ENCODE measurements at regions not wholly inside any gene's neighbourhood (a gene's known extent, or its start where the extent isn't known, plus 50 kb on each side); places are given as distances from the start of the nearest gene placed in this dataset.

DNA sequence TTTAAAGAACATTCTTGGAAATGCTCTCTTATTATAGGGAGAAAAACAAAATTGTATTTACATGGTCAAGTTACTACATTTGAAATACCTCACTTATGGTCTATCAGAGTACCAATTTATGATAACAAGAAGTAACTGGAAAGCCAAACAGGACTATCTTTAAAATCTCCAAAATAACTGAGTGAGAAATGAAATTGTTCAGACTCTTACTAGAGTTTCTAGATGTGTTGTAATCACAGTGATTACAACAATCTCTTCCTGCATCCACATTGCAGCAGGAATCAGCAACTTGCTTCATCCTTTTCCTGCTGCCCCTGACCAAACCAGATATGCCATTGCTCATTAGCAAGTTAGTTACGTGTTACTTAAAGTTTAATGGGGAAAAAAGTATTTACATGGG, 245.2 kb upstream of the SMIM31 start:
- DNase-seq (ENCODE audit: low read depth): no peak

DNA sequence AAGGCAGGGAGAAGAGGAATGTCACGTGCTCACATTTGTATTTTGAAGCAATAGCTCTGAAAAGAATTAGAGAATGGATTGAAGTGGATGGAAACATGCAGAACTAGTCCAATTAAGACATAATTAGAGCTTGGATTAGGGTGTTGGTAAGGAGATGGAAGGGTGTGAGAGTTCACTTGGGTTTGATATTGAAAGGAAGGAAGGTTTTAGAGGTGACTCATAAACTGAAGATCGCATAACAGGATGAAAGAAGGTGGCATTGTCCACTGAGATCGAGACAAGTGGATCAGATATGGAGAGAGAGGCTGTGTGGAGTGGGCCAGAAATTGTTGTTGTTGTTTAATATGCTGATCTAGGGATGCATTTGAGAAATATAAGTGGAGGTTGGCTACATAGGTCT, 244.0 kb upstream of the SMIM31 start:
- DNase-seq (ENCODE audit: low read depth): no peak

DNA sequence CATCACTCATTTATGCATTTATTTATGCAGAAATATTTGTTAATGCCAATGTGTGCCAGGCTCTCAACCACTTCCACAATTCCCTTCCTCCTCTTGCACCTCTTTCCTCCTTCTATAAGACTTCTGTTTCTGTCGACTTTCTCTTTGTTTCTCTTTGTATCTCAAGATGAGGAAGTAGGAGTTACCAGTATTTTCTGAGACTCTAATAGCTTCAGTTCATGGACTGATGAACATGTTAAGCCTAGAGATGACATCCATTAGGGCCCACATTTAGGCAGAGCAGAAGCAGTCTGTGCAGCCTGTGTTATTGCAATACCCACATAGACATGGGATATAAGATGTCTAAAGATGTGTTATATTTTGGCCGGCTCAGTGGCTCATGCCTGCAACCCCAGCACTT, 241.8 kb upstream of the SMIM31 start:
- no peak for DNase-seq (ENCODE audit: low read depth)

DNA sequence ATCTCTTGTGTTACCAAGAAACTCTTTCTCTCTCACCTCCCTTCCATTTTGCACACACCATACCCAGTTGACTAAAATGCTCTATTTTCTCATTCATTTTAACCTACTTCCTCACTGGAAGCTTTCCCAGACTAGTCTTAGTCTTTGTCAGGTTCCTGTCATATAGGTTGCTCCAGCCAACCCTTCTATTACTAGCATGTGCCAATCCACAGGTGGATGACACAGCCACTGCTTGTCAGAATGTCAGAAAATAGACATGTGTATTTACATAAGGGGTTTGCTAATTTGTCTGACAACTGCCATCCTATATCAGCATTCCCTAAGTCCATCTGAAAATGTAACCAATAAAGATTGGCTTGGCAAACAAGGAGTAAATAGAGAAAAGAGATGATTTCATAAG, 239.2 kb upstream of the SMIM31 start:
- no peak for DNase-seq (ENCODE audit: low read depth)

DNA sequence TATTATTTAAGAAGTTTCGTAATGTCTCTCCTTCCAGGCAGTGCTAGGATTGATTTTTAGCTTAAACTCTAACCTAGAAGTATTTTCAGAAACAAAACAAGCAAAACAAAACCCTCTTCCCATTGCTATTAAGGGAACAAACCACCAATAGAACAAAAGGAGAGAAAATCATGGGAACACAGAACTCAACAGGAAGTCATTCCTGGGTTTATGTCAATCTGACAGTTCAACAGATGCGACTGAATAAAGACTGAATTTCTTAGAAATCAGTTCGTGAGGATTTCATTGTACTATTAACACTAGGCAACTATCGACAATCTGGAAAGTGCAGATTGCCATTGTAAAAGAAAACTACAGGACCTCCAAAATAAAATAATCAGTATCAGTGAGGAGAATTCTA, 229.1 kb upstream of the SMIM31 start:
- no peak for DNase-seq (ENCODE audit: low read depth)

DNA sequence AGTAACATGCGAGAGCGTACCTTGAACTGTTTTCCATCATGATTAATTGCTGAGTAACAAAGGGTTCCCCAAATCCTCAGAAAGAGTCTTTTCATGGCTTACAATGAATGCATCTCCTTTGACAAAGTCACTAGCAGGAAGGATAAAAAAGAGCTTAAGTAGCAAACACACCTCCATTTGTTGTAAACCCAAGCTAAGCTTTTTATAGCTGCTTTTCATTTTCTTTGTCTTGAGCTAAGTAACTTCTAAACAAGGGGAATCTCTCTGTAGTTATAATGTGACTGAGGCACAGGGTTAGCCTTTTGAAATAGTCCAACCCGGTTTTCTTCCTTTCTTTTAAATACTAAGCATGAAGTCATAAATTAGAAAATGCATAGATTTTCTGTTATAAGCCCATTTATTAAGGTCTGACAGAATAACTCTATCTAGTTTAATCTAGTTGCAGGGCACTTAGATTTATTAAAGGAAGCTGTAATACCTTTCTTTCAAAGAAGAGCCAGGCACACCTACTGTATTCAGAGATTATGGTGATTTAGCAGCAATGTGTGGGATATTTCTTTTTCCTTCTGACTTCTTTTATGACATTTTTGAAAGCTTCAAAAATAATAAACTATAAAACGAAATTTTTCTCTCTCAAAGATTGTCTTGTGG, 226.9 kb upstream of the SMIM31 start:
- no peak for DNase-seq (ENCODE audit: low read depth)

DNA sequence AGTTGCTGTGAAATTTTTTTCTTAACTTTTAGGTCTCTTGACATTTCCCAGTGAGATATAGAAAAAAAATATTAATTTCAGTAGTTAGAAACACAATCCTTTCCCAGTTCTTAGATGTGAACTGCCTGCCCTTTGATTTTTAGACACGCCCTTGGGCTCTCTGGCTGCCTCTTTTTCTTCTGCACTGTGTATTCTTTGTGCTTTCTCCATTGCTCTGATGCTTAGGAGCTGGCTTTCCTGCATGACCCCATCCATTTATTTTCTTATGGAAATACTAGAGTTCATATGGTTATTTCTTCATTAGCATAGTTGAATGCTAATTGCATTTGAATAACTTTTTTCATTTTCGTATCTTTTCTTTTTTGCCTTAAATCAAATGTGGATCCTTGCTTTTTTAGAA, 224.9 kb upstream of the SMIM31 start:
- DNase-seq (ENCODE audit: low read depth): no peak

DNA sequence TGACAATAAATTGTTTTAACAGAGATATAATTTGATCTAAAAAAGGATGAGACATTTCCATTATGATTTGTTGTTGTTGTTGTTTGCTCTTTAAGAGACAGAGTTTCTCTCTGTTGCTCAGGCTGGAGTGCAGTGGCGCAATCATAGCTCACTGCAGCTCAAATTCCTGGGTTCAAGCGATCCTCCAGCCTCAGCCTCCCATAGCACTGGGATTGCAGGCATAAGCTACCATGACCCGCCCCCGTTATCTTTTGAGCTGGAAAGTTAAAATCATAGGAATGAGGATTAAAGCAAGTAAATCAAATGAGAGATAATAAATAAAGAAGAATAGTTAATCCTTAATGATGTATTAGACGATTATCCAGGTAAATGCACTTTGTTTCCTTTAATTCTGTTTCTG, 224.4 kb upstream of the SMIM31 start:
- DNase-seq (ENCODE audit: low read depth): no peak

DNA sequence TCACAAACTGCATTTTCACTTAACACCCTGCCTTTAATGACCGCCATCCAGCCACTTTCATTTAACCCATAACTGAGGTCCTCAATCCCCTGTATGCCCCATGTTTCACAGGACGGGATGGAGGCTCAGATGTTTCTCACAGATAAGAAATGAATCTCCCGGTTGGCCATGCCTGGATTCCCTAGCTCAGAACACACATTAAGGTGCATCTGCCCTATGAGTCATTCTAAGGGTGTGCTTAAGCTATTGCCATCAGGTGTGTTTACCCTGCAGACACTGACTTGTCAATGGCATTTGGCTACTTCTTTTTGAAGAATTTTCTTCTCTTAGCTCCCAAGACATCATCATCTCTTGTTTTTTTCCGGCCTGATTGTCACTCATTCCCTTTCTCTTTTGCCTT, 222.6 kb upstream of the SMIM31 start:
- DNase-seq (ENCODE audit: low read depth): no peak

DNA sequence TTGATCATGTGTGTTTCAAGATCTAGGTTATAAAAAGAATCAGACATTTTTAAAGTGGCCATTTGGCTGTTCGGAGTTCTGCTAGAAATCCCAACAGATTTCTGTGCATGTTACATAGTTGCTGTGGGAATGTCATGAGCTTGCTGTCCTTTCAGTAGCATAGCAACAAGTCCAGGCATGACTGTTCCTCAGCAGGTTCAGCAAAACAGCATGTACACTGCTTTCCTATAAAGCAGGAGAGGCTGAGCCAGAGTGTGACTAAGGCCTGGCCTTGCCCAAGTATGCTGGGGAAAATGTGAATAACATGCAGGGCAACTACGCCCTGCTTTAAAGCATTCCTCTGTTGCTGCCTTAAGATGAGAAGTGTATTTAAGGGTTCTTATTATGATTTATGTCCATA, 217.1 kb upstream of the SMIM31 start:
- DNase-seq (ENCODE audit: low read depth): no peak

DNA sequence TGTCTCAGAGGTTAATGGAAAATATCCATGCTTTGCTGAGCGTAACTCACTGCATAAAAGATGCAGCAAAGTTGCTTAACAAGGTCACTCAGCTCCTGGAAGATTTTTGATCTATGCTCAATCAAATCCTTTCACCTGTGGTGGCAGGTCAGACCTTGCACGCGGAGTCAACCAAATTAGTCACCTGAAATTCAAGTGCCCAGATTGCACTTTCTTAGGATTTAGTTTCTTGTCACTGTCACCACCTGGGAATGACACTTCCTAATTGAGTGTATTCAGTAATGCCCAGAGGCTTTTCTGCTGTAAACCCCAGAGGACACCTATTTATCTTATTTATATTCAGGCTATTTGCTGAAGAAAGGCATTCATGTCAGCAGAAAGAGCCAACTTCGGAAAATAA, 215.8 kb upstream of the SMIM31 start:
- no peak for DNase-seq (ENCODE audit: low read depth)

DNA sequence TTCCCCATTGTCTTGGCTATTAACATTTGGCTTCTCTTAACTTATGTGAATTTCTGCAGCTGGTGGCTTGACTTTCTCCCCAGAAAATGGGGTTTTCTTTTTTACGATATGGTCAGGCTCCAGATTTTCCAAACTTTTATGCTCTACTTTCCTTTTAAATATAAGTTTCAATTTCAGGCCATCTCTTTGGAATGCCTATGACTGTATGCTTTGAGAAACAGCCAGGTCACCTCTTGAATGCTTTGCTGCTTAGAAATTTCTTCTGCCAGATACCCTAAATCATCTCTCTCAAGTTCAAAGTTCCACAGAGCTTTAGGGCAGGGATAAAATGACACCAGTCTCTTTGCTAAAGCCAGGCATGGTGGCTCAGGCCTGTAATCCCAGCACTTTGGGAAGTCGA, 212.9 kb upstream of the SMIM31 start:
- DNase-seq (ENCODE audit: low read depth): no peak

DNA sequence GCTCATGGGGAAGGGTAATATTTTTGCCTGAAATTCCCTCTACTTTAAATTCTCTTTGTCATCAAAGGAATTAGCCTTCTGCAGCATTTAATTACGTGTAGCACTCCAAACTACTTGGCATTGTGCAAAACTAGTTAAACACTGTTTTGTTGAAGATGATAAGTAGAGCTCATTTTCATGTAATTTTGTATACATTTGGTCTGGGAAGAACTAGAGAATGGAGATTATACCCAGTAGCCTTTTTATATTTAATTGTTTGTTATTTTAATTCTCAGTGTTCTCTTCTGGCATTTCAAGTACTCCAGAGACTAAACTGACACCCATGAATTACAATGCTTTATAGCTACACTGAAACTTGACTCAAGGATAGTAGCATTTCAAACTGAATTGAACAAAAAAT, 211.5 kb upstream of the SMIM31 start:
- no peak for DNase-seq (ENCODE audit: low read depth)

DNA sequence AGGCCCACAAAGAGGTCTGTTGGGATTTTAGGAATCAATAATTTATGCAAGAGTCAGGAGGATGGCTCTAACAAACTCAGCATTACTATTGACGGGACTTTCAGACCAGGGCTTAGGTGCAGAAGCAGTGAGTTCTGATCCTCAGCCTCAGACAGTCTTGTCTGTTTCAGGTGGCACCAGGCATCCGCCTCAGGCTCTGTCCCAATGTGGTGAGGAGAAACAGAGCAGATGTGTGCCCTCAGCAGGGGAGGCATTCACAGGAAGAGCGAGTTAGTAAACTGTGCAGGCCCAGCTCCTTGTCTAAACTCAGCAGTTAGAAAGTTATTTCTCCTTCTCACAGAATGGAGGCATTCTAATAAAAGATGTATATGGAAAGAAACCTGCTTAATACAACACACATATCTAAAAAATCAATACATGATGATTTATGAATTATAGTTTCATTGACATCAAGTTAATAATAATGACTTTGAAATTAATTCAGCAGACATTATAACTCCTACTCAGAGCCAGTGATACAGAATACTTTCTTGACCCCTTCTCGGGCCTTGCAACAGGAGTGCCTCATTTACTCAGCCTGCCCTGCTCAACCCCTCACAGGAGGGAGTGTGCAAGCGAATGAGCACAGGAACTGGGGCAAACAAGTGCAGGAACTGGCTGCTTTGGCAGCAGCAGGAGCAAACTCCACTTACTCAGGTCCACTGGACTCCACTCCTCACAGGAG, 202.8 kb upstream of the SMIM31 start:
- DNase-seq (ENCODE audit: low read depth): no peak

DNA sequence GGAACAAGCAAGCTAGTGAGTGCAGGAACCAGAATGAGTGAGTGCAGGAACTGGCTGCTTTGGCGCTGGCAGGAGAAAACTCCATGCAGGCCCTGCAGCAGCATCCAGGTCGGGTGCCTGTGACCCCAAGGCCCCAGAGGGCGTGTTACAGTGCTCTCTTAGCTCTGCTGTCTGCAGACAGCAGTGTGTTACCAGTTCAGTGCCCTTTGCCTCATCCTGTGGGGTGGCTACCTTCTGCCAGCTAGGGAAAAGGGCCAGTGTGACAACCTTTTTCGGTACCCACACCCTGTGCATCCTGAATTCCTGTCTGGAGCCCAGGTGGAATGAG, 202.3 kb upstream of the SMIM31 start:
- no peak for DNase-seq (ENCODE audit: low read depth)

DNA sequence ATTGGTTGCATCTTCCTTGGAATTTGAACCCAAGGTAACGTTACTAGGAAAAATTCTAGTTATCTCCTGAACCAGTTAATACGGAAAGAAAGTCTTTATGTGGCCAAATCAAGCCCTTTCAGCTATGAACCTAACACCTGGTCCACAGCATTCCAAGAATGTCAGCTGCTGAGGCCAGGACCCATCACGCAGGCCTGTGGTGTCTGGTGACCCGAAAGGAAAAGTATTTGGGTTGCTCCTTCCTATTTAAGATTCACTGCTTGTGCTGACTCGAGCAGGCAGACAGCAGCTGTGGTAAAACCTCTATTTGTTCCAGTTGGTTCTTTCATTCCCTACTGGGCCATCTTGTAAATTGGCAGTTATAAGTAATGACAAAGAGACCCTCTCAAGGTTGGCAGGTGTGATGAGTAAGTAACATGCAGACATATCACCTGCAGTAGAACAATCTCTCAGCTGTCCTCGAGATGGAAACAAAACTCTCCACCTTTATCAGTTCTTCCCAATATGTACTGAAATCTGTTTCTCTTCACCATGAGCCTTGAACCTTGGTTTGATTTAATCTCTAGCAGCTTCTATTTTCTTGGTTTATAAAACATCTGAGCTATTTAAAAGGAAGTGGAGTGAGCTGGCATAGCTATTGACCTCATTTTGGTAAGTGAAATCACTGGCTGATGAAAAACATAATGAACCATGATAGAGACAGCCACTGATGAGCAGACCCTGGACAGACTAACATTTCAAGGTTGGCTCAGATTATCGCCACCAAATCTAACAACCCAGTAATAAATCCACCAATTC, 182.1 kb upstream of the SMIM31 start:
- no peak for DNase-seq (ENCODE audit: low read depth)

DNA sequence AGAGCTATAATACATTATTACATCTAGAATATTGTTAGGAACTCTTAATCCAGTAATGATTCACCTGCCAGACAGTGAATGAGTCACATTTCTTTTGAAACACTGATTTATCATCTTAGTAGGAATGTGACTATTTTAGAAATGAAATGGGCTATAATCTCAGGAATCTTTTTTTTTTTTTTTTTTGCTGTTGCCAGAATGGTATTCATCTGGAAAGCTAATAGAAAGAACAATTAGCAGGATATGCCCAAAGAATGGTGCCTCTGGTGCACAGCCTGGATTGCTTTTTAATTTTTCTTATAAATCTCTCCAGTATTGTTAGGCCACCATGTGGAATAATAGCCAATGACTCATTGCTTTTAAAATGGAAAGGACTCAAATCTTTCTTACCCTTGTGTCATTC, 181.1 kb upstream of the SMIM31 start:
- no peak for DNase-seq (ENCODE audit: low read depth)

DNA sequence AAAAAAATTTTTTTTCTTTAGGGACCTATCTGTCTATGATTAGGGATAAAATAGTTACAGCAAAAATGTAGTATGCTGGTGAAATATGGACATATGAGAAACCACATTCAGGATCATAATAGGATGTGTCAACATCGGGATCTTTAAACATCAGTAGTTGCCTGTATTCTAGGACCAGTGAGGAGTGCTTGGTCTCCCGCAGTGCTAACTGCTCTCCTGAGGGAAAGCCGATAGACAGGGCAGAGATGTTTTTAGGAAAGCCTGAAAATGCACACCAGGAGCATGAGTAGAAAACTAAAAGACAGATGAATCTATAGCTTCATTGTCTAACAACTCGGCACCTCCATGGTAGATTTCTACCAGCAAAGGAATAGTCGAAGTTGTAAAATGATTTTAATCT, 178.1 kb upstream of the SMIM31 start:
- no peak for DNase-seq (ENCODE audit: low read depth)

DNA sequence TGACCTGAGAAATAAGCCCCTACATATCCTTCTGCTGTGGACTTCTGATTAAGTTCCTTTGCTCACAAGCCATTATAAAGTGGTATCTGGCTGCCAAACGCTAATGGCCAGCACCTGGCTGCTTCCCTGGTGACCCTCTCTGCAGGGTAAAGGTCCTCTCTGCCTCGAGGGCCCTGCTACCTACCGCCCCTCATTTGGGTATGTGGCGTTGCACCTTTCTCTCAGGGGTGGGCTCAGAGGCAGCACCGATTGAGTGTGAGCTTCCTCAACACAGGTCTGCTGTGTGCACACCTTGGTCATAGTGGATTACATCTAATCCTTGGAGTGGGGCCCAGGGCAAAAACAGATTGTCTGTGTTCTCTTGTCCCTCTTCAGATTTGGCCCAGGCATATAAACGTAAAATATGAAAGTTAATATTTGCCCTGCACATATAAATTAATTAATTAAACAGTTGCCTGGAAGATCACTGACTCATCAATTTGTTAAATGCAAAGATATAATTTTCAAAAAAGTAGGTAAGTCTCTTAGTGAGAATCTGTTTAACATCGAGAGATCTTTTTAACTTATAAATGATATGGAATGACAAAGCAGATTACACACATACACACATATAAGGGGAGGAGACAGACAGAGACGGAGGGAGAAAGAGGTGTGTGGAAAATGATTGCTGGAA, 174.5 kb upstream of the SMIM31 start:
- DNase-seq (ENCODE audit: low read depth): no peak

DNA sequence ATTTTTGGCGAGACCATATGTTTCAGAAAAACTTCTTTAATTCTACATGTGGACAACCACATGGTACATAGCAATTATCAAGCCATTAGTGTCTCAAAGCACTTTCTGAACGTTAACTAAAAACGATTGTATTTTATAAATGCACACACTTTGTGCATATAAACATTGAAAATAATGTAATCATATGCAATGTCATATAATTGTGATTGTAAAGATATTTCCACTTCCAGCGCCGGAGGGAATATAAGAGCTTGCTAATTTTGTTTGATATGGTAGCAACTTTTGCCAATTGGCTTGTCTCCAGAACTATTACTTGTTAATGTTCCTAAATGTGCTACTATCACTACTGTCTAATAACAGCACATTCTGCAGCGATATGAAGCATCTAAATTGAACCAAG, 162.3 kb upstream of the SMIM31 start:
- no peak for DNase-seq (ENCODE audit: low read depth)

DNA sequence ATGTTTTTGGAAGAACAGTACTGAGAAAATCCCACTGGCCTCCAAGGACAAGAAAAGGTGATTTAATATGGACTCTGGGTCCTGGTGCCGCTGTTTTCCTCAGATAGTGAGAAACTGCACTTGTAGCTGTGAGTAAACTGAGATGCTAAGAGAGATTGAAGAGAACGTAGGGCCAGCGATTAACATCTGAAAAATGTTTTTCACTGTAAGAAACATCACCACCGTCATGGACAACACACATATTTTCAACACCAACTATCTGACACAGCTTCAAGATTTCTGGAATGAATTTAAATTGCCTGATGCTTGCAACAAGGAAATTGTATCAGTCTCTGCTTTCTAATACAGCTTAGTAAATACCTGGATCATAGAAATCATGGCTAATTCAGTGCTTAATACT, 158.2 kb upstream of the SMIM31 start:
- no peak for DNase-seq (ENCODE audit: low read depth)

DNA sequence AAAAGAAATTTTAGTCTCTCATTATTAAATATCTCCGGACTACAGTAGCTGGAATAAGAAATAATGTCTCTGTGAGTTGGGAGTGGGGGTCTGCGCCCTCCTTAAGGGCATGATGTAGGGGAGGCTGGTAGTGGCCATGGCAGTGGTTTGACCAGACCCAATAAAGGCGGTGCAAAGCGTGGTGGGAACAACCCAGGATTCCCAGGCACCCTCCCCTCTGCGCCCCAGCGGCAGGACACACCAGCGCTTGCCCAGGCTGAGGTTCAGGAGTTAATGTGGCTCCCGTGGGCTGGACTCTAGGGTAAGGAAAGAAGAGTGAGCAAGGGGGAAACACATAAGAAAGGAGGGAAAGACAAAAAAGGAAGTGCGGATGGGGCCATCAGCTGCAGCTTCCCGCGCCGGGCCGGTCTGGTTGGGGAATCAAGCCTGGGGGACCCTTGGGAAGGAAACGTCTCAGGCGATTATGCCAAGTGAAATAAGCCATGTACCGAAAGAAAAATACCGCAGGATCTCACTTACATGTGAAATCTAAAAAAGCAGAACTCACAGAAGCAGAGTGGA, 157.5 kb upstream of the SMIM31 start:
- no peak for DNase-seq (ENCODE audit: low read depth)

DNA sequence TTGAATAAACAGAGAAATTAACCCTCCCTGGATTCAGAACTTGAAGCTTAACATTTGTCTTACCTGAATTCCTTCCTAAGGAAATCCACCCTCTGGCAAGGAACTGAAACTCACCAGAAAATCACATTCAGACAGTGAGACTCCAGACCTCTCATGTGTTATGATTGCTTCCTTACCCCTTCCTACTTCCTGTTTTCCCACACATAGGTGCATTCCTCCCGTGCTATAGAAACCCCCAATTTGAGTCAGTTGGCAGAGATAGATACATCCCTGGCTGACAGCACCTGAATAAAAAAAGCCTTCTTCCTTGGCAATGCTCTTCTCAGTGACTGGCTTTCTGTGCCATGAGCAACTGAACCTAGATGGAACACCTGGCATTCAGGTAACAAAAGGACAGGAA, 157.0 kb upstream of the SMIM31 start:
- DNase-seq (ENCODE audit: low read depth): no peak
